Neutrophil (primary cell): ENCODE measurements at regions not wholly inside any gene's neighbourhood (a gene's known extent, or its start where the extent isn't known, plus 50 kb on each side); places are given as distances from the start of the nearest gene placed in this dataset.

Source experiments
- H3K27ac ChIP-seq: fragments of 200-600 bp; sonication (generic); 2 replicates; pipeline ENCODE4 v1.5.1; 2016; ENCODE audit warnings: mild to moderate bottlenecking, moderate library complexity
- H3K27me3 ChIP-seq: fragments of 200-600 bp; sonication (generic); 2 replicates; pipeline ENCODE4 v1.6.0; 2016; ENCODE audit warnings: mild to moderate bottlenecking
- H3K36me3 ChIP-seq: fragments of 200-600 bp; sonication (generic); 2 replicates; pipeline ENCODE4 v1.5.1; 2017
- H3K4me1 ChIP-seq, 2 experiments: fragments of 200-600 bp in 1 of 2; sonication (generic) in 1 of 2; 1 replicate in 1 of 2; 2 replicates in 1 of 2; pipeline versions ENCODE4 v1.5.1 to v1.6.1; 2013 to 2016; ENCODE audit warnings: low read depth in 1 of 2, low read length in 1 of 2, mild to moderate bottlenecking in 1 of 2, moderate library complexity in 1 of 2; ENCODE audit not compliant: control insufficient read depth in 1 of 2, insufficient read depth in 1 of 2
- H3K4me3 ChIP-seq, 2 experiments: fragments of 200-600 bp in 1 of 2; sonication (generic) in 1 of 2; 1 replicate in 1 of 2; 2 replicates in 1 of 2; pipeline ENCODE4 v1.5.1; 2013 to 2016; ENCODE audit warnings: low read depth in 1 of 2, low read length in 1 of 2, mild to moderate bottlenecking in 1 of 2, moderate library complexity in 1 of 2
- H3K9me3 ChIP-seq: fragments of 200-600 bp; sonication (generic); 2 replicates; pipeline ENCODE4 v1.5.1; 2016
- TF ChIP-seq, protein P1 (sequence below): fragments of 200-600 bp; sonication (generic); IDR thresholded peaks from 2 replicates; pipeline ENCODE4 v1.5.1; 2016; ENCODE audit warnings: antibody characterized with exemption

DNA sequence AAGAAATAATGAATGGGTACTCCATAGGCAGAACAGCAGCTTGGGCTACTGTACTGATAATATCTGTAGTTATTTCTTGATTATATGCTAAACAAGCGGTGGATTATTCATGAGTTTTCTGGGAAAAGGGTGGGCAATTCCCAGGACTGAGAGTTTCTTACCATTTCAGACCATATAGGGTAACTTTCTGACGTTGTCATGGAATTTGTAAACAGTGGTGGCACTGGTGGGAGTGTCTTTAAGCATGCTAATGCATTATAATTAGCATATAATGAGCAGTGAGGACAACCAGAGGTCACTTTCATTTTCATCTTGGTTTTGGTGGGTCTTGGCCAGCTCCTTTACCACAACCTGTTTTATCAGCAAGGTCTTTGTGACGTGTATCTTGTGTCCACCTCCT, 399.7 kb downstream of the CDC14C start:
- H3K27ac ChIP-seq: no peak overlapping the region
- H3K9me3 ChIP-seq: no peaks in the 10 kb centered on the region
- H3K4me3 ChIP-seq: no peak overlapping the region
- H3K27me3 ChIP-seq: no peaks in the 10 kb centered on the region
- no peaks in the 10 kb centered on the region for H3K4me1 ChIP-seq
- TF ChIP-seq, protein P1, sequence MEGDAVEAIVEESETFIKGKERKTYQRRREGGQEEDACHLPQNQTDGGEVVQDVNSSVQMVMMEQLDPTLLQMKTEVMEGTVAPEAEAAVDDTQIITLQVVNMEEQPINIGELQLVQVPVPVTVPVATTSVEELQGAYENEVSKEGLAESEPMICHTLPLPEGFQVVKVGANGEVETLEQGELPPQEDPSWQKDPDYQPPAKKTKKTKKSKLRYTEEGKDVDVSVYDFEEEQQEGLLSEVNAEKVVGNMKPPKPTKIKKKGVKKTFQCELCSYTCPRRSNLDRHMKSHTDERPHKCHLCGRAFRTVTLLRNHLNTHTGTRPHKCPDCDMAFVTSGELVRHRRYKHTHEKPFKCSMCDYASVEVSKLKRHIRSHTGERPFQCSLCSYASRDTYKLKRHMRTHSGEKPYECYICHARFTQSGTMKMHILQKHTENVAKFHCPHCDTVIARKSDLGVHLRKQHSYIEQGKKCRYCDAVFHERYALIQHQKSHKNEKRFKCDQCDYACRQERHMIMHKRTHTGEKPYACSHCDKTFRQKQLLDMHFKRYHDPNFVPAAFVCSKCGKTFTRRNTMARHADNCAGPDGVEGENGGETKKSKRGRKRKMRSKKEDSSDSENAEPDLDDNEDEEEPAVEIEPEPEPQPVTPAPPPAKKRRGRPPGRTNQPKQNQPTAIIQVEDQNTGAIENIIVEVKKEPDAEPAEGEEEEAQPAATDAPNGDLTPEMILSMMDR: no peak
- H3K36me3 ChIP-seq: no peaks in the 10 kb centered on the region

DNA sequence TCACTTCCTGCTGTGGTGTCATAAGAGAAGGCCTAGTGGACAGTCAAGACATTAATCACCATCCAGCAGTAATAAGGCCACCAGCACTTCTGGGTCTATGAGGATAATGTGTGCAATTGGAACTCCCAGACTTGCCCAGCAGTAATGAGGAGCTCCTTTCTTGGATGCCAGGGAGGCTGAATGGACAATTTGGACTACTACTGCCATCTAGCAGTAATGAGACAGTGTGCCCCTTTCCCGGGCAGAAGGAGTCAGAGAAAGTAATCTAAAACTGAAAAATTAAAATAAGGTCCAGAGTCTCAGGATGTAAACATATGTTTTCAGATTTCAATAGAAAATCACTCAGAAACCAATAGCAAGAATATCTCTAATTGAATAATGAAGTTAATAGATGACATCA, 400.4 kb downstream of the CDC14C start:
- TF ChIP-seq, protein P1: no peak
- Histone ChIP-seq H3K9me3 (no peaks in the 10 kb centered on the region), H3K4me1 (no peaks in the 10 kb centered on the region), H3K27me3 (no peaks in the 10 kb centered on the region), H3K36me3 (no peaks in the 10 kb centered on the region), H3K4me3 (no peak overlapping the region), H3K27ac (no peak overlapping the region)

DNA sequence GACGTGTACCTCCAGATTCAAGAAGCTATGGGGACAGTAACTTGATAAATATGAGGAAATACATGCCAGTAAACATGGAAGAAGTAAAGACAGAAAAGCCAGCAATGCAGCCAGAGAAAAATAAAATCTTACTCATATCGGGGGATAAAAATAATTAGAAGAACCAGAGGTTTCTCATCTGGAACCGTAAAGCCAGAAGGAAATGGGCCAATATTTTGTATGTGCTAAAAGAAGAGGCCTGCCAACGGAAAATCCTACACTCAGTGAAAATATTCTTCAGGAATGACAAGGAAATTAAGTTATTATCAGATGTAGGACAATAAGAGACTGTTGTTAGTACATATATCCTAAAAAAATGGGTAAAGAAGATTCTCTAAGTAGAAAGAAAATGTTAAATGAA, 401.2 kb downstream of the CDC14C start:
- H3K9me3 ChIP-seq: no peaks in the 10 kb centered on the region
- H3K36me3 ChIP-seq: no peaks in the 10 kb centered on the region
- H3K27ac ChIP-seq: no peak overlapping the region
- no peaks in the 10 kb centered on the region for H3K27me3 ChIP-seq
- TF ChIP-seq, protein P1: no peak
- no peak overlapping the region for H3K4me3 ChIP-seq
- no peaks in the 10 kb centered on the region for H3K4me1 ChIP-seq

DNA sequence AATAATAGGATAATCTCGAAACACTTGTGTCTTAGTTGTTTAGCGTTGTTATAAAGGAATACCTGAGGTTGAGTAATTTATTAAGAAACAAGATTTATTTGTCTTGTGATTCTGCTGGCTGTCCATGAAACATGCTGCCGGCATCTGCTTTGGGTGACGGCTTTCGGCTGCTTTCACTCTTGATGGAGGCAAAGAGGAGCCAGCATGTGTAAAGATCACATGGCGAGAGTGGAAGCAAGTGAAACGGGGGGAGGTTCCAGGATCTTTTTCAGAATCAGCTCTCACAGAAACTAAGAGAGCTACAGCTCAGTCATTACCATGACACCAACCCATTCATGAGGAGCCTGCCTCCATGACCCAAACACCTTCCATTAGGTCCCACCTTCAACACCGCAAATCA, 402.8 kb downstream of the CDC14C start:
- Histone ChIP-seq H3K9me3 (no peaks in the 10 kb centered on the region), H3K27me3 (no peaks in the 10 kb centered on the region), H3K36me3 (no peaks in the 10 kb centered on the region), H3K27ac (no peak overlapping the region), H3K4me1 (no peaks in the 10 kb centered on the region), H3K4me3 (no peak overlapping the region)
- TF ChIP-seq, protein P1: no peak

DNA sequence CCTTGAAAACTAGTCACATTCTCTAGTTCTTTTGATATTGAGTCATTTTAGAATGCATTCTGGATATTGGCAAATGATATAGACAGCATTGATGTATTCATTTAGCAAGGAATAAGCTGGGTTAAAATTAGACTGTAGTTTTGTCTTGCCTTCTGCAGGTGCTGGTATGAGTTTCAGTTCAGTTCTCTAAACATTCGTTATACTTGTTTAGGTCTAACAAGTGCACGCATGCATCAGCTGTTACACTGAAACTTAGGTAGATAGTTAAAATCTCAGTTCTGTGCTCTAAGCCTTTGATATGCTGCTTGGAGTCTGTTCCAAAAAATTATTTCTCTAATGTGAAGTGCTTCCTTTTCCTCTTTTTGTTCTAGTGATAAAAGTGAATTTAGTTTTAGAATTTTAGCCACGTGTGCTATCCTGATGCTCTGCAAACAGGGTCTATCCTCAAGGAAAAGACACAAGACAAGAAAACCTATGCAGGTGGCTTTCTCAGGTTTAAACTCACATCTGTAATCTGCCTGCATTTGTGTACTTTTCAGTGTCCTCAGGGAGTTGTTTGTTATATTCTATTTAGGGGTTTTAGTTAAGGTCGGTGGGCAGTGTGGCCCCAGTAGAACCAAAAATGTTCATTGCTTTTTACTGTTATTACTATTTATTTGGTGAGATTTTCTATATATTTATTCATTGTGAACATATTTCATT, 409.0 kb downstream of the CDC14C start:
- Histone ChIP-seq H3K27ac (no peak overlapping the region), H3K4me1 (no peaks in the 10 kb centered on the region), H3K27me3 (no peaks in the 10 kb centered on the region), H3K9me3 (no peaks in the 10 kb centered on the region), H3K4me3 (no peak overlapping the region), H3K36me3 (no peaks in the 10 kb centered on the region)
- TF ChIP-seq, protein P1: no peak
